ENCODE measurements at regions not wholly inside any gene's neighbourhood (a gene's known extent, or its start where the extent isn't known, plus 50 kb on each side); places are given as distances from the start of the nearest gene placed in this dataset.

DNA sequence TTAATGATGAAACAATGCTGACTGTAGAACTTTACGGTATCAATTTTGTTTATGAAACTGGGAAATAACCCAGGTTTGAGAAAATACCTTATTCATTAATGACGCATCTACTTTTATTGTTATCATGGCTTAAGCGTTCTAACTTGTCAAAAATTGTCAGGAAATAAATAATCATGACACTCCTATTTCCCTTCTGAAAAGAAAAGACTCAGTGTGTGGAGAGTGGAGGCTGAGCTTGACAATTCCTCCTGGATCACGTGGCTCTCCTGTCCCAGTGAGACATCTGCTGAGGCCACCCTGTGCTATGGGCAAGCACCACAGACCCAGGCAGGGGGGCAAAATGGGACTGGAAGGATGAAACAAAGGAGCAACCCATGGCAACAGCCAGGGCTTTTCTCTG is 466.4 kb downstream of the ZNF608 start:
- no peak overlapping the region for H3K27ac ChIP-seq
- 55% methylated on average over 4 of the region's 4 CpGs for WGBS

DNA sequence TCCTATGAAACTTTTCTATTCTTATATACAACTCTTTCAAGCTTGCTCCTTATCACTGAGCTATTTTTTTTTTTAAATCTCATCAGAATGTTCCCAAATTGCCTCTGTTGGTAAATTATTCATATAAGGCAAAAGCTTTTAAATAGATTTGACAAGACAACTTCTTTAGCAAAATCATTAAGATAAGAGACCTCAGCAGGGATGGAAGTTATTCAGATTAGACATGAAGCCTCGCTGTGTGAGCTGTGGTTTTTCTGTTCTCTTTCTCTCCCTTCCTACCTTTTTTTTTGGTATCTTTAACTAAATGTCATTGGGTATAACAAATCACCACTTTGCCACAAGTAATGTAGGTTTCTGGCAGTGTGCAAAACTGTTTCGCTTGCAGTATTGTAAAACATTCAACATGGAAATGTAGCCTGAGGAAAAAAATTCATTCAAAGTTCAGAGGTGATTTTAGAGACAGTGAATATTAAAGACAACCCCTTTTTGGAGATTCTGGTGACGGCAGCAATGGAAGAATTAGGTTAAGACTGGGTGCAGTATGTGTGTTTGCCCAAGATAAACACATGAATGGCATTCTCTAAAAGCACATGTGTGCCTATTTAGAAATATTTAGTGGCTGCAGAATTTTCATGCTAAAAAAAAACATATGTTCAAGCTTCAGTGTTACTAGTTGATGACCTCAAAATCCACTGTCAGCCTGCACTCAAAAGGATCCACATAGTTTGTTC is 467.1 kb downstream of the ZNF608 start:
- TF ChIP-seq EP300 (IDR thresholded peaks at IDR 0.05) (no peak), POLR2AphosphoS5 (IDR thresholded peaks at IDR 0.05) (no peak), POLR2A (IDR thresholded peaks at IDR 0.05) (no peak)
- TF ChIP-seq, protein P1, sequence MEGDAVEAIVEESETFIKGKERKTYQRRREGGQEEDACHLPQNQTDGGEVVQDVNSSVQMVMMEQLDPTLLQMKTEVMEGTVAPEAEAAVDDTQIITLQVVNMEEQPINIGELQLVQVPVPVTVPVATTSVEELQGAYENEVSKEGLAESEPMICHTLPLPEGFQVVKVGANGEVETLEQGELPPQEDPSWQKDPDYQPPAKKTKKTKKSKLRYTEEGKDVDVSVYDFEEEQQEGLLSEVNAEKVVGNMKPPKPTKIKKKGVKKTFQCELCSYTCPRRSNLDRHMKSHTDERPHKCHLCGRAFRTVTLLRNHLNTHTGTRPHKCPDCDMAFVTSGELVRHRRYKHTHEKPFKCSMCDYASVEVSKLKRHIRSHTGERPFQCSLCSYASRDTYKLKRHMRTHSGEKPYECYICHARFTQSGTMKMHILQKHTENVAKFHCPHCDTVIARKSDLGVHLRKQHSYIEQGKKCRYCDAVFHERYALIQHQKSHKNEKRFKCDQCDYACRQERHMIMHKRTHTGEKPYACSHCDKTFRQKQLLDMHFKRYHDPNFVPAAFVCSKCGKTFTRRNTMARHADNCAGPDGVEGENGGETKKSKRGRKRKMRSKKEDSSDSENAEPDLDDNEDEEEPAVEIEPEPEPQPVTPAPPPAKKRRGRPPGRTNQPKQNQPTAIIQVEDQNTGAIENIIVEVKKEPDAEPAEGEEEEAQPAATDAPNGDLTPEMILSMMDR (IDR thresholded peaks at IDR 0.05) = no peak
- 64% methylated on average over 3 of the region's 3 CpGs for WGBS
- Histone ChIP-seq H3K36me3 (no peaks in the 10 kb centered on the region), H3K4me1 (no peaks in the 10 kb centered on the region), H3K4me3 (no peak overlapping the region), H3K9me3 (no peaks in the 10 kb centered on the region), H3K27ac (no peak overlapping the region), H3K27me3 (no peaks in the 10 kb centered on the region)
- DNase-seq (ENCODE audit: low spot score in 2 of 2) = no peak

More for the DNA sequence above, 466.4 kb downstream of the ZNF608 start:
- H3K4me1 ChIP-seq = no peaks in the 10 kb centered on the region
- TF ChIP-seq EP300 (IDR thresholded peaks at IDR 0.05) (no peak), POLR2A (IDR thresholded peaks at IDR 0.05) (no peak), POLR2AphosphoS5 (IDR thresholded peaks at IDR 0.05) (no peak)
- TF ChIP-seq, protein P1 (IDR thresholded peaks at IDR 0.05) = no peak
- no peak for DNase-seq (ENCODE audit: low spot score in 2 of 2)
- no peak overlapping the region for H3K4me3 ChIP-seq
- H3K36me3 ChIP-seq = no peaks in the 10 kb centered on the region
- no peaks in the 10 kb centered on the region for H3K27me3 ChIP-seq
- no peaks in the 10 kb centered on the region for H3K9me3 ChIP-seq

DNA sequence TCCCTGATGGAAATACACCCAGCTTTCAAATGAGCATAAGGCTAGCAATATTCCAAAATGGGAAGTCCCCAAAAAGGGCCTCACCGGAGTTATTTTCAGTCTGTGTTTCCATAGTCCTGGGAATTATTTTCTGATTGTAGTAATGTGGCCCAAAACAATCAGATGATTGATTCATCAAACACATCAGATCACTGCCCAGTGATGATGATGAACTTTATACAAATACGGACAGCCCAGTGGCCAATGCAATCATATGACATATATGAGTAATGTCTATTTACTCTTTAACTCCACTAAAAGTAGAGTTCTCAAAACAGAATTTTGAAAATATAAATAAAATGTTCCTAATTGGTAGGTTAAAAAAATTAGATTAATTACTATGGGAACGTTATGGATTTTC is 467.8 kb downstream of the ZNF608 start:
- no peaks in the 10 kb centered on the region for H3K36me3 ChIP-seq
- TF ChIP-seq EP300 (IDR thresholded peaks at IDR 0.05) = no peak
- TF ChIP-seq POLR2AphosphoS5 (IDR thresholded peaks at IDR 0.05) = no peak
- TF ChIP-seq, protein P1 (IDR thresholded peaks at IDR 0.05) = no peak
- no peak for TF ChIP-seq POLR2A (IDR thresholded peaks at IDR 0.05)
- H3K4me3 ChIP-seq = no peak overlapping the region
- H3K9me3 ChIP-seq = no peaks in the 10 kb centered on the region
- no peaks in the 10 kb centered on the region for H3K27me3 ChIP-seq
- WGBS = 82% methylated on average over 3 of the region's 3 CpGs
- H3K4me1 ChIP-seq = no peaks in the 10 kb centered on the region
- DNase-seq (ENCODE audit: low spot score in 2 of 2) = no peak
- no peak overlapping the region for H3K27ac ChIP-seq

DNA sequence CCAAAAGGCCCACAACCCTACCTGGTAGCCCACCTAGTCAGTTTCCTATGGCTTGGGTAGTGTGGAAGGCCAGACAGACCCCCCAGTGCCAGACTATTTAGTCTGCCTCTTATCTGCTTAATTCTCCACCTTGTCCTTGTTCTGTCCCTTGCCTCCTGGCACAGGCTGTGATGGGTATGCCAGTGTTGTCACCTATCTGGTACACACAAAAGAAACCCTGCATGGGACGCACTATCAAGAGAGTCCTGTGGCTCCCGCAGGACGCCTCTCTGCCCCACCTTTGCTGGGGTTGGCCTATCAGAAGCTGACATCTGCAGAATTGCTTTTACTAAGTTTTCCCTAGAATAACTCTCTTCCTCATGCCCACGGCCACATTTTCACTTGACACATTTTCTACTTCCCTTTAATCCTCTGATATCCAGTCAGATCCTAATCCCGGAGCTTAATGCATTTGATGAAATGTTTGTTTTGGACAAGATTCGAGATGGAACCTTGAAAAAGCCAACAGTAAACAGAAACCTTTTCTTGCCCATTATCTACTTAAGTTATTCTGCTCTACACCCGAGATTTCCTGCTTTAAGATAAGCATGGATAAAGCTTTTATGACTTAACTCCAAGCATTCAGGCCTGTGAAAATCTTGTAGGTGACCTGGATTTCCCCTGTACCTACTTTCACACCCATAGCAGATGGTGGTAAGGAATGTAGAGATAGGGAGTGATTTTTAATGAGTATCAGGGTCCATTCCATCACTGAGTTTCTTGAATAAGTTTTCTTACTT is 468.5 kb downstream of the ZNF608 start:
- no peak overlapping the region for H3K4me3 ChIP-seq
- 76% methylated on average over 7 of the region's 7 CpGs for WGBS
- no peak overlapping the region for H3K27ac ChIP-seq
- H3K9me3 ChIP-seq = no peaks in the 10 kb centered on the region
- H3K4me1 ChIP-seq = no peaks in the 10 kb centered on the region
- TF ChIP-seq EP300 (IDR thresholded peaks at IDR 0.05) (no peak), POLR2A (IDR thresholded peaks at IDR 0.05) (no peak), POLR2AphosphoS5 (IDR thresholded peaks at IDR 0.05) (no peak)
- TF ChIP-seq, protein P1 (IDR thresholded peaks at IDR 0.05) = no peak
- H3K27me3 ChIP-seq = no peaks in the 10 kb centered on the region
- H3K36me3 ChIP-seq = no peaks in the 10 kb centered on the region
- no peak for DNase-seq (ENCODE audit: low spot score in 2 of 2)

DNA sequence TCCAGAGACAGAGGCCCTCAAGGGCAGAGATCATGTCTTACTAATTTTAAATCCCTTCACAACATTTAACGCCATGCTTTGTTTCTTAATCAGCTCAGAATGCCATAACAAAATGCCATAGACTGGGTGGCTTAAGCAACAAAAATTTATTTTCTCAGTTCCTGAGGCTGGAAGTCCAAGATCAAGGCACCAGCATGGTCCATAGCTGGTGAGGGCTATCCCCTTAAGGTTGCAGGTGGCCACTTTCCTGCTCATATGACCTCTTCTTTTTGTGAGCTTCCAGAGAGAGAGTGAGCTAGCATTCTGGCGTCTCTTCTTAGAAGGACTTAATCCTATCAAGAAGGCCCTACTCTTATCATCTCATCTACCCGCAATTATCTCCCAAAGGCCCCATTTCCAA is 470.3 kb downstream of the ZNF608 start:
- Histone ChIP-seq H3K9me3 (no peaks in the 10 kb centered on the region), H3K36me3 (no peaks in the 10 kb centered on the region), H3K27me3 (no peaks in the 10 kb centered on the region), H3K4me1 (no peaks in the 10 kb centered on the region), H3K27ac (no peak overlapping the region), H3K4me3 (no peak overlapping the region)
- 94% methylated on average over 3 of the region's 3 CpGs for WGBS
- no peak for TF ChIP-seq POLR2AphosphoS5 (IDR thresholded peaks at IDR 0.05)
- no peak for TF ChIP-seq POLR2A (IDR thresholded peaks at IDR 0.05)
- no peak for TF ChIP-seq EP300 (IDR thresholded peaks at IDR 0.05)
- TF ChIP-seq, protein P1 (IDR thresholded peaks at IDR 0.05) = no peak
- no peak for DNase-seq (ENCODE audit: low spot score in 2 of 2)
